ENCODE measurements at regions not wholly inside any gene's neighbourhood (a gene's known extent, or its start where the extent isn't known, plus 50 kb on each side); places are given as distances from the start of the nearest gene placed in this dataset.

DNA sequence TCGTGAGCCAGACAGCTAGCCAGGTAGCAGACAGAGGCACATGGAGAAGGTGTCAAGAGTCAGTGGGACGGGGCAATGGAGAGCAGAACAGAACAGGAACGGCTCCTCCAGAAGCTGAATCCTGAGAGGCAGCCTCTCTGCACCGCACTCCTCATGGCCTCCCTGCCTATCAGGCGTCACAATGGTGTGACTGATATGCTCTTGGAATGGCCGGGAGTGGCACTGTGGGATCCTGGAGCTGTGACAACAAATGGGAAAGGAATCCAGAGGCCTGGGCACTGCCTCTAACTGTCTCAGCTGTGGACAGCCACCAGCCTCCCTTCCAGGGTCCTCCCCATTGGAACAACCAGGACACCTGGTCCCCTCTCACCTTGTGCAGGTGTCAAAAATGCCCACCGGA, 89.1 kb upstream of the ID2 start:
- no peak overlapping the region for H3K4me3 ChIP-seq
- FAIRE-seq = no peak
- H3K4me1 ChIP-seq = peaks cover 10% of the 10 kb centered on the region
- DNase-seq (ENCODE audit: low read depth in 1 of 2, low spot score in 1 of 2) = no peak
- TF ChIP-seq HOXB13 (CRISPR knock-in tag; IDR thresholded peaks at IDR 0.05; ENCODE audit: low read depth) (no peak), RAD21 (conservative IDR thresholded peaks at IDR 0.05 in 1 of 2, IDR thresholded peaks at IDR 0.05 in 1 of 2) (no peak), GATA3 (IDR thresholded peaks at IDR 0.05; ENCODE audit: borderline replicate concordance) (no peak), FOXS1 (CRISPR knock-in tag; IDR thresholded peaks at IDR 0.05) (no peak), POLR2AphosphoS2 (conservative IDR thresholded peaks at IDR 0.05; ENCODE audit: low read length) (no peak), ATOH8 (CRISPR knock-in tag; IDR thresholded peaks at IDR 0.05; ENCODE audit: low read depth) (no peak), MAFK (IDR thresholded peaks at IDR 0.05; ENCODE audit: partially characterized antibody) (no peak), FOSL2 (IDR thresholded peaks at IDR 0.05) (no peak), FOSL2 (CRISPR knock-in tag; IDR thresholded peaks at IDR 0.05) (no peak), BHLHE40 (IDR thresholded peaks at IDR 0.05; ENCODE audit: low read depth, low read length) (no peak), HOXA7 (CRISPR knock-in tag; IDR thresholded peaks at IDR 0.05) (no peak), EHF (CRISPR knock-in tag; IDR thresholded peaks at IDR 0.05) (no peak), RARB (CRISPR knock-in tag; IDR thresholded peaks at IDR 0.05) (no peak), JUN (IDR thresholded peaks at IDR 0.05) (no peak), ESRRA (IDR thresholded peaks at IDR 0.05; ENCODE audit: borderline replicate concordance, low read length) (no peak), KDM1A (IDR thresholded peaks at IDR 0.05; ENCODE audit: low read depth) (no peak), USF2 (IDR thresholded peaks at IDR 0.05) (no peak), CHD2 (IDR thresholded peaks at IDR 0.05; ENCODE audit: low read length, partially characterized antibody) (no peak)
- TF ChIP-seq, protein P1, sequence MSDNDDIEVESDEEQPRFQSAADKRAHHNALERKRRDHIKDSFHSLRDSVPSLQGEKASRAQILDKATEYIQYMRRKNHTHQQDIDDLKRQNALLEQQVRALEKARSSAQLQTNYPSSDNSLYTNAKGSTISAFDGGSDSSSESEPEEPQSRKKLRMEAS (IDR thresholded peaks at IDR 0.05) = no peak
- ChIA-PET POLR2A (interaction anchor here (1.3 kb wide), 1 partner anchor 89 kb away, joined by 10 read pairs; the partner anchor contains the start of gene ID2), CTCF (interaction anchor here (1.3 kb wide), 2 partner anchors 13 to 90 kb away, joined by 4 to 5 read pairs; partner anchors contain the start of gene ID2)
- no peak overlapping the region for H3K4me2 ChIP-seq
- no peak for ATAC-seq
- H3K27ac ChIP-seq = no peak overlapping the region
- no peaks in the 10 kb centered on the region for H3K9me3 ChIP-seq
- 79% methylated on average over 6 of the region's 7 CpGs for WGBS (ENCODE audit: missing lambda C conversion rate)

- CTCF ChIA-PET = interaction anchor here (1.3 kb wide), 2 partner anchors 13 to 89 kb away, joined by 4 to 5 read pairs; partner anchors contain the start of gene ID2
Measured at GRCh38 chr2:8593243-8593642, 88.6 kb upstream of the ID2 start.

More at GRCh38 chr2:8593243-8593642, 88.6 kb upstream of the ID2 start:
- FAIRE-seq (no peak), DNase-seq (ENCODE audit: low read depth in 1 of 2, low spot score in 1 of 2) (no peak), ATAC-seq (no peak)
- no peak overlapping the region for H3K4me3 ChIP-seq
- H3K9me3 ChIP-seq = no peaks in the 10 kb centered on the region
- 88% methylated on average over 4 of the region's 4 CpGs for WGBS (ENCODE audit: missing lambda C conversion rate)
- TF ChIP-seq ATOH8 (CRISPR knock-in tag; IDR thresholded peaks at IDR 0.05; ENCODE audit: low read depth) (no peak), MAZ (IDR thresholded peaks at IDR 0.05; ENCODE audit: borderline replicate concordance, low read depth, low read length) (no peak), HMGXB4 (CRISPR knock-in tag; IDR thresholded peaks at IDR 0.05; ENCODE audit: borderline replicate concordance) (no peak), SREBF2 (IDR thresholded peaks at IDR 0.05) (no peak), TP53 (CRISPR knock-in tag; IDR thresholded peaks at IDR 0.05) (no peak), CEBPB (IDR thresholded peaks at IDR 0.05) (no peak), EHF (CRISPR knock-in tag; IDR thresholded peaks at IDR 0.05) (no peak)
- TF ChIP-seq, protein P2, sequence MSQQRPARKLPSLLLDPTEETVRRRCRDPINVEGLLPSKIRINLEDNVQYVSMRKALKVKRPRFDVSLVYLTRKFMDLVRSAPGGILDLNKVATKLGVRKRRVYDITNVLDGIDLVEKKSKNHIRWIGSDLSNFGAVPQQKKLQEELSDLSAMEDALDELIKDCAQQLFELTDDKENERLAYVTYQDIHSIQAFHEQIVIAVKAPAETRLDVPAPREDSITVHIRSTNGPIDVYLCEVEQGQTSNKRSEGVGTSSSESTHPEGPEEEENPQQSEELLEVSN (IDR thresholded peaks at IDR 0.05; ENCODE audit: borderline replicate concordance, low read depth) = no peak
- no peak overlapping the region for H3K27ac ChIP-seq
- POLR2A ChIA-PET = no interaction called here
- H3K4me2 ChIP-seq = no peak overlapping the region
- H3K4me1 ChIP-seq = peaks cover 15% of the 10 kb centered on the region
